ENCODE measurements at regions not wholly inside any gene's neighbourhood (a gene's known extent, or its start where the extent isn't known, plus 50 kb on each side); places are given as distances from the start of the nearest gene placed in this dataset.

- no peak for DNase-seq (ENCODE audit: low read depth in 1 of 2, low spot score in 1 of 2)
These were observed 81.2 kb downstream of the C16orf95 start for GRCh38 chr16:87235810-87236515.

- DNase-seq (ENCODE audit: low read depth in 1 of 2, low spot score in 1 of 2), result no peak
These were observed 80.6 kb downstream of the C16orf95 start for GRCh38 chr16:87236516-87237115.

GRCh38 chr16:87238361-87238715, 78.9 kb downstream of the C16orf95 start:
- DNase-seq (ENCODE audit: low read depth in 1 of 2, low spot score in 1 of 2), result no peak

GRCh38 chr16:87239545-87239944, 77.6 kb downstream of the C16orf95 start:
- DNase-seq (ENCODE audit: low read depth in 1 of 2, low spot score in 1 of 2), result no peak

- no peak for DNase-seq (ENCODE audit: low read depth in 1 of 2, low spot score in 1 of 2)
These were observed 76.7 kb downstream of the C16orf95 start for GRCh38 chr16:87240211-87241136.

GRCh38 chr16:87241137-87241771, 75.9 kb downstream of the C16orf95 start:
- DNase-seq (ENCODE audit: low read depth in 1 of 2, low spot score in 1 of 2), result no peak

GRCh38 chr16:87243478-87243877, 73.7 kb downstream of the C16orf95 start:
- DNase-seq (ENCODE audit: low read depth in 1 of 2, low spot score in 1 of 2), result no peak

GRCh38 chr16:87244636-87245197, 72.5 kb downstream of the C16orf95 start:
- no peak for DNase-seq (ENCODE audit: low read depth in 1 of 2, low spot score in 1 of 2)

- DNase-seq (ENCODE audit: low read depth in 1 of 2, low spot score in 1 of 2), result no peak
These were observed 71.7 kb downstream of the C16orf95 start for GRCh38 chr16:87245511-87245910.

- DNase-seq (ENCODE audit: low read depth in 1 of 2, low spot score in 1 of 2), result no peak
These were observed 70.7 kb downstream of the C16orf95 start for GRCh38 chr16:87246269-87247065.

- DNase-seq (ENCODE audit: low read depth in 1 of 2, low spot score in 1 of 2), result no peak
These were observed 68.5 kb downstream of the C16orf95 start for GRCh38 chr16:87248714-87249113.

- DNase-seq (ENCODE audit: low read depth in 1 of 2, low spot score in 1 of 2), result no peak
These were observed 67.8 kb downstream of the C16orf95 start for GRCh38 chr16:87249425-87249824.

- DNase-seq (ENCODE audit: low read depth in 1 of 2, low spot score in 1 of 2), result no peak
These were observed 66.7 kb downstream of the C16orf95 start for GRCh38 chr16:87250431-87250960.

GRCh38 chr16:87252269-87252970, 64.8 kb downstream of the C16orf95 start:
- DNase-seq (ENCODE audit: low read depth in 1 of 2, low spot score in 1 of 2), result no peak
